ENCODE measurements at regions not wholly inside any gene's neighbourhood (a gene's known extent, or its start where the extent isn't known, plus 50 kb on each side); places are given as distances from the start of the nearest gene placed in this dataset.

DNA sequence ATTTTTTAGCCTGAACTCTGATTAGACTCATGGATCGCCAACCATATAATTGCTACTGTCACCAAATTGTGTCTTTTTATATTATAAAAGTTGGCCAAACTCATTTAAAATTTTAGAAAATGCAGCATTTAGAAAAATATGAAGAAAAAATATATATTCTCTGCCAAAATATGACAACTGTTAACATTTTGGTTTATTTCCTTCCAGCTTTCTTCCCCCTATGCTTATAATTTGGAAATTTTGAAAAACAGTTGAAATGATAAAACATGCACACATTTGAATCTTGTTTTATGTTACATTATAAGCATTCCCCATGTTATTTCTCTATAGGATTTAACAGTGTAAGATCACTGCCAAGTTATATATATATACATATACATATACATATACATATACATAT is 1112.8 kb downstream of the TUSC7 start:
- no peak for DNase-seq

GRCh38 chr3:117836296-117836695 is 1126.7 kb downstream of the TUSC7 start:
- no peaks in the 10 kb centered on the region for H3K9me3 ChIP-seq (ENCODE audit: control insufficient read depth in 2 of 3, insufficient read depth in 1 of 3, low read length in 3 of 3)
- no peaks in the 10 kb centered on the region for H3K4me1 ChIP-seq (ENCODE audit: control insufficient read depth in 2 of 3, insufficient read depth in 2 of 3, low read depth in 1 of 3, low read length in 3 of 3)
- no peaks in the 10 kb centered on the region for H3K36me3 ChIP-seq (ENCODE audit: control insufficient read depth in 2 of 3, insufficient read depth in 3 of 3, low read length in 3 of 3)
- H3K4me3 ChIP-seq (ENCODE audit: low read length in 3 of 3), result no peak overlapping the region
- H3K27me3 ChIP-seq (ENCODE audit: control insufficient read depth, insufficient read depth, low read length), result no peaks in the 10 kb centered on the region
- no peak for FAIRE-seq
- H3K9ac ChIP-seq (ENCODE audit: low read length in 3 of 3), result no peak overlapping the region
- no peak for DNase-seq
- no peak for TF ChIP-seq CTCF (IDR thresholded peaks at IDR 0.05; ENCODE audit: borderline replicate concordance, extremely low read depth, insufficient read depth)
- intact Hi-C loops (cut with DNase I), result no loop called here
- H3K27ac ChIP-seq (ENCODE audit: low read depth in 2 of 2, low read length in 2 of 2), result no peak overlapping the region

More for the DNA sequence above, 1112.8 kb downstream of the TUSC7 start:
- no peak overlapping the region for H3K27ac ChIP-seq (ENCODE audit: low read depth in 2 of 2, low read length in 2 of 2)
- no peak for FAIRE-seq
- no peak for TF ChIP-seq CTCF (IDR thresholded peaks at IDR 0.05; ENCODE audit: borderline replicate concordance, extremely low read depth, insufficient read depth)
- intact Hi-C loops (cut with DNase I), result no loop called here
- no peaks in the 10 kb centered on the region for H3K9me3 ChIP-seq (ENCODE audit: control insufficient read depth in 2 of 3, insufficient read depth in 1 of 3, low read length in 3 of 3)
- H3K36me3 ChIP-seq (ENCODE audit: control insufficient read depth in 2 of 3, insufficient read depth in 3 of 3, low read length in 3 of 3), result no peaks in the 10 kb centered on the region
- H3K4me1 ChIP-seq (ENCODE audit: control insufficient read depth in 2 of 3, insufficient read depth in 2 of 3, low read depth in 1 of 3, low read length in 3 of 3), result no peaks in the 10 kb centered on the region
- H3K9ac ChIP-seq (ENCODE audit: low read length in 3 of 3), result no peak overlapping the region
- no peak overlapping the region for H3K4me3 ChIP-seq (ENCODE audit: low read length in 3 of 3)
- no peaks in the 10 kb centered on the region for H3K27me3 ChIP-seq (ENCODE audit: control insufficient read depth, insufficient read depth, low read length)

DNA sequence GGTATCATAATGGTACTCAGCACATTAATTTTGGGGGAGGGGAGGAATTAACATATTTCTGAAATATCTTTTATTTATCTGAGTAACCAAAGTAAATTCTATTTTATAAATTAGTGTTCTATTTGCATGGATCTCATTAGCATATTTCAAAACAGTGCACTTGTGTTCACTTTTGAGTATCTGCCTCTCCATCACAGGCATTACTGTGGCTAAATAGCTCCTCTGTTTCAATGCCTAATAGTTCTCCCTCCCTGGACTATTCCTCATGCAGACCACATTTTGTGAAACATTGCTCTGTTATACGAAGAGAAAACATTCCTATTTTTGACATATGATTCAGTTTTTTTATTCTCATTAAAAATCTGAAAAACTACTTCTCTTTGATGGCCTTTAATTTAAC is 1127.8 kb downstream of the TUSC7 start:
- no peaks in the 10 kb centered on the region for H3K9me3 ChIP-seq (ENCODE audit: control insufficient read depth in 2 of 3, insufficient read depth in 1 of 3, low read length in 3 of 3)
- no peak overlapping the region for H3K27ac ChIP-seq (ENCODE audit: low read depth in 2 of 2, low read length in 2 of 2)
- no peak for FAIRE-seq
- no peak for DNase-seq
- H3K4me3 ChIP-seq (ENCODE audit: low read length in 3 of 3), result no peak overlapping the region
- H3K9ac ChIP-seq (ENCODE audit: low read length in 3 of 3), result no peak overlapping the region
- no peaks in the 10 kb centered on the region for H3K27me3 ChIP-seq (ENCODE audit: control insufficient read depth, insufficient read depth, low read length)
- no peak for TF ChIP-seq CTCF (IDR thresholded peaks at IDR 0.05; ENCODE audit: borderline replicate concordance, extremely low read depth, insufficient read depth)
- no peaks in the 10 kb centered on the region for H3K36me3 ChIP-seq (ENCODE audit: control insufficient read depth in 2 of 3, insufficient read depth in 3 of 3, low read length in 3 of 3)
- intact Hi-C loops (cut with DNase I), result no loop called here
- no peaks in the 10 kb centered on the region for H3K4me1 ChIP-seq (ENCODE audit: control insufficient read depth in 2 of 3, insufficient read depth in 2 of 3, low read depth in 1 of 3, low read length in 3 of 3)

- no peak overlapping the region for H3K9ac ChIP-seq (ENCODE audit: low read length in 3 of 3)
- no peaks in the 10 kb centered on the region for H3K4me1 ChIP-seq (ENCODE audit: control insufficient read depth in 2 of 3, insufficient read depth in 2 of 3, low read depth in 1 of 3, low read length in 3 of 3)
- no peak for TF ChIP-seq CTCF (IDR thresholded peaks at IDR 0.05; ENCODE audit: borderline replicate concordance, extremely low read depth, insufficient read depth)
- FAIRE-seq (no peak), DNase-seq (peak in 2 of 5 donors; percentile 30 to 37)
- H3K9me3 ChIP-seq (ENCODE audit: control insufficient read depth in 2 of 3, insufficient read depth in 1 of 3, low read length in 3 of 3), result no peaks in the 10 kb centered on the region
- H3K27ac ChIP-seq (ENCODE audit: low read depth in 2 of 2, low read length in 2 of 2), result no peak overlapping the region
- no peak overlapping the region for H3K4me3 ChIP-seq (ENCODE audit: low read length in 3 of 3)
- H3K27me3 ChIP-seq (ENCODE audit: control insufficient read depth, insufficient read depth, low read length), result no peaks in the 10 kb centered on the region
- intact Hi-C loops (cut with DNase I), result no loop called here
- H3K36me3 ChIP-seq (ENCODE audit: control insufficient read depth in 2 of 3, insufficient read depth in 3 of 3, low read length in 3 of 3), result no peaks in the 10 kb centered on the region
Measured at GRCh38 chr3:117842086-117842485, 1132.5 kb downstream of the TUSC7 start.

Measured in kidney (tissue), 13 donors.